Activated CD8-positive, alpha-beta memory T cell treated with anti-CD3 and anti-CD28 coated beads for 24 hours (primary cell): ENCODE measurements at regions not wholly inside any gene's neighbourhood (a gene's known extent, or its start where the extent isn't known, plus 50 kb on each side); places are given as distances from the start of the nearest gene placed in this dataset.
"Not testable (repeated sequence)": the region's sequence is repeated elsewhere in the genome, so short reads cannot be mapped to it uniquely, and the experiment has no call there.

Experiments
- DNase-seq: peaks from one replicate; pipeline ENCODE4 v3.0.0-alpha.2; 2020

DNA sequence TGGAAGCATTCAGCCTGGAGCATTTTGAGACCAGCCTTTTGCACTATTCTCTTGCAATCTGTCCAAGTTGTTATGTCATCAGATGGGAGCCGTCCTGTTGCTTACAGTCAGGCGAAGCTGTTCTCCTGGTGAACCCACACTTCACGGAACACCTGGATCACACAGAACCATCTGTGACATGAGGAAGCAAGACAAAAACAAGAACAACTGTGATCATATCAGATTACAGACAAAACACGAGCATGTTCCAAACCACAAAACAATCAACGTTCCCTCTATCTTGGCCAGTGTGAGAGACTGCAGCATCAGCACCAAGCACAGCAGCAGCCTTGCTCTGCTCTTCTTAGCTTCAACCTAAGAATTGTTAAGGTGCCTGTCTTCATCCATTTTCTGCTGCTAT is 180.5 kb upstream of the SFSWAP start:
- DNase-seq, result no peak

- no peak for DNase-seq
Observed at GRCh38 chr12:131533139-131533538, 177.8 kb upstream of the SFSWAP start.

DNA sequence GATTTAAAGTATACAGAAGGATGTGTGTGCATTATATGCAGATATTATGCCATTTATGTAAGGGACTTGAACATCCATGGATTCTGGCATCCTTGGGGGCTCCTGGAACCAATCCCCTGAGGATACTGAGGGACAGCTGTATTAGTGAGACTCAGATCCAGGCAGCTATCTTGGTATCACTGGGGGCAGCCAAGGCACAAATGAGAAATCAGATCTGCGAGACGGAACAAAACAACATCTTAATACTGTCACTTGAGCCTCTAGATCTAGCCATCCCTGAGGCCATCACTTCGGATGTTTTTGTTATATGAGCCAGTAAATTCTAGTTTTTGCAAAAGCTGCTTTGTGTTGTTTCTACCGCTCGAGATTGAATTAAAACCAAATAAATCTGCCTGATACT is 175.1 kb upstream of the SFSWAP start:
- no peak for DNase-seq

DNA sequence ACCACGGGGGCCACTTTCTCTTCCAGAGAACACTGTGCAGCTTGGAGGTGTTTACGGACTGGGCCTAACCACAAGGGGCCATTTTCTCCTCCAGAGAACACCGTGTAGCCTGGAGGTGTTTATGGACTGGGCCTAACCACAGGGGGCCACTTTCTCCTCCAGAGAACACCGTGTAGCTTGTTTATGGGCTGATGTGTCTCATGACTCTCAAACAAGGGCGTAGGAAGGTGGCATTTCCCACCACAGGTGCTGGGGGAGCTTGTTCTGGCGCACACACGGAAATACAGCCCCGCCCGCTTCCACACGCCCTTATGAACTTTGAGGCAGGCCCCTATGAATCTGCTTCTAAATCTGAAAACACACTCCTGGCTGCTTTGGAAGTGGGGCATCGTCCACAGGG is 174.6 kb upstream of the SFSWAP start:
- DNase-seq, result no peak

GRCh38 chr12:131536766-131537165 is 174.1 kb upstream of the SFSWAP start:
- no peak for DNase-seq

- DNase-seq, result no peak
Observed at GRCh38 chr12:131537267-131537958, 173.5 kb upstream of the SFSWAP start.

- no peak for DNase-seq
Observed at GRCh38 chr12:131539381-131539780, 171.5 kb upstream of the SFSWAP start.

DNA sequence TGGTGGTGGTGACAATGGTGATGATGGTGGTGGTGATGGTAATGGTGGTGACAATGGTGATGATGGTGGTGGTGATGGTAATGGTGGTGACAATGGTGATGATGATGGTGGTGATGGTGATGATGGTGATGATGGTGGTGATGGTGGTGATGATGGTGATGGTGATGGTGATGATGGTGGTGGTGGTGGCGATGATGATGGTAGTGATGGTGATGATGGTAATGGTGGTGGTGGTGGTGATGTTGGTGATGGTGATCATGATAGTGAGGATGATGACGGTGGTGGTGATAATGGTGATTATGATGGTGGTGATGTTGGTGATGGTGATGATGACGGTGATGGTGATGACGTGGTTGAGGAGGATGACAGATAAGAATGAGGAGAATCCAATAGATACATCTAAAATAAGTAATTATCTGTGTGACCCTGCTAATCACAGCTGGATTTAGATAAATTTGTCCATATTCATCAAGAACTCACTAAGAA is 170.7 kb upstream of the SFSWAP start:
- DNase-seq, result no peak

- not testable (repeated sequence) for DNase-seq
Observed at GRCh38 chr12:131541512-131541911, 169.4 kb upstream of the SFSWAP start.

GRCh38 chr12:131542351-131542750 is 168.5 kb upstream of the SFSWAP start:
- DNase-seq, result no peak

GRCh38 chr12:131543040-131543439 is 167.8 kb upstream of the SFSWAP start:
- DNase-seq, result no peak

DNA sequence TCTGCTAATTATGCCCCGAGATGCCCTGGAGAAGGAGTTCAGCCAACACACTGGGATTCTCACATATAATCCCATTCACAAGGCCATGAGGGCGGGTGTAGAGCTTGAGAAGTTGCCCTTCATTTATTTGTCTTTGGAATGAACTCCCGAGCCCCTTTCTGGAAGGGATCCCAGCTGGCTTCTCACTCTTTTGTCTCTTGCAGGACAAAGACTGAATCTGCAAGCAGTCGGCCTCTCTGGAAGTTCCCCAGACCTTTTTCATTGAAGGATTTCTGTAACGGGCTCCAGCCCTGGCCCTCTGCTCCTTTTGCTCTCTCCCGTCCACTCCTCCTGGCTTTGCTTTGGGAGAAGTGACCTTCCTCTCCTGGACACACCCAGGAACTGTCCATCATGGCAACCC is 163.3 kb upstream of the SFSWAP start:
- no peak for DNase-seq

- DNase-seq, result no peak
Observed at GRCh38 chr12:131550121-131550520, 160.8 kb upstream of the SFSWAP start.

- DNase-seq, result no peak
Observed at GRCh38 chr12:131551675-131552491, 159.0 kb upstream of the SFSWAP start.

GRCh38 chr12:131552492-131552863 is 158.4 kb upstream of the SFSWAP start:
- no peak for DNase-seq

GRCh38 chr12:131553096-131553777 is 157.7 kb upstream of the SFSWAP start:
- no peak for DNase-seq

DNA sequence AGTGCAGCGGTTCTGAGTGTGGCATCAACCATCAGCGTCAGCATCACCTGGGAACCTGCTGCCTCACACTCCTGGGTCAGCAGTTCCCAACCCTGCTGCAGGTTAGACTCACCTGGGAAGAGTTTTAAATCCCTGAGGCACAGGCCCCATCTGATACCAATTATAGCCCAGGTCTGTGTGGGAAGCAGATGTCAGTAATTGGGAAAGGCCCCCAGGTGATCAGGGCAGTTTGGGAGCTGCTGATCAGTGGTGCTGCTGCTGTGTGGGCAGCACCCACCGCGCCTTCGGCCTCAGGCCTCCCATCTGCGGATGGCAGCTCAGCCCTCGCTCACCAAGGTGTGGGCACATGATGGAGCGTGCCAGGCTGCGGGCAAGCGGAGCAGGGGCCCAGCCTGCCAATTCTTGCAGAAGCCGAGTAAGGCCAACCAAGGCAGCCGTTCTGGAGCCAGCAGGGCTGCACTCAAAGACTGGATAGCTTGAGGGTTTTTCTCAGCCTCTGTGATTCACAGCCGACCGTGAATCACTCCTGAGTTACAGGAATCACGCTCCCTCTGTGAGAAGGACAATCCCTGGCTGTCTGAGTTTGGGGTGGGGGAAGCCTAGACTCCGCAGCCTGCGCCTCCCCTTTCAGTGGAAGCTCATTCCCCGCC is 155.6 kb upstream of the SFSWAP start:
- DNase-seq, result no peak

DNA sequence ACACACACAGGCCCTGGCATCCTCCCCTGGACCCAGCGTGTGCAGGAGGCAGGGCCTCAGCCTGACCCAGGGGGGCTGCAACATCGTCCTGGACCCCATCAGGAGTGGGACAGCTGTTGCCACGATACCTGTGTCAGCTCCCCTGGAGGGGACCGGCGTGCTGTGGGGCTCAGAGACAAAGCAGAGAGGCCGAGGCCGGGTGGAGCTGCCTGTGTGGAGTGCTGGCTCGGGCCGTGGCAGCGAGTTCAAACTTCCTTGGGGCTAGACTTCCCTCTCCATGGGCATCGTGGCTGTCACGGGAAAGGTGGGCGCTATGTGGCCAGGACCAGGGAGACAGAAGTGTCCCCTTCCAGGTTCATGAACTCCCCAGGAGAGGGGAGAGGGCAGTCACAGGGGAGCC is 155.0 kb upstream of the SFSWAP start:
- no peak for DNase-seq

- no peak for DNase-seq
Observed at GRCh38 chr12:131557078-131557709, 153.7 kb upstream of the SFSWAP start.

DNA sequence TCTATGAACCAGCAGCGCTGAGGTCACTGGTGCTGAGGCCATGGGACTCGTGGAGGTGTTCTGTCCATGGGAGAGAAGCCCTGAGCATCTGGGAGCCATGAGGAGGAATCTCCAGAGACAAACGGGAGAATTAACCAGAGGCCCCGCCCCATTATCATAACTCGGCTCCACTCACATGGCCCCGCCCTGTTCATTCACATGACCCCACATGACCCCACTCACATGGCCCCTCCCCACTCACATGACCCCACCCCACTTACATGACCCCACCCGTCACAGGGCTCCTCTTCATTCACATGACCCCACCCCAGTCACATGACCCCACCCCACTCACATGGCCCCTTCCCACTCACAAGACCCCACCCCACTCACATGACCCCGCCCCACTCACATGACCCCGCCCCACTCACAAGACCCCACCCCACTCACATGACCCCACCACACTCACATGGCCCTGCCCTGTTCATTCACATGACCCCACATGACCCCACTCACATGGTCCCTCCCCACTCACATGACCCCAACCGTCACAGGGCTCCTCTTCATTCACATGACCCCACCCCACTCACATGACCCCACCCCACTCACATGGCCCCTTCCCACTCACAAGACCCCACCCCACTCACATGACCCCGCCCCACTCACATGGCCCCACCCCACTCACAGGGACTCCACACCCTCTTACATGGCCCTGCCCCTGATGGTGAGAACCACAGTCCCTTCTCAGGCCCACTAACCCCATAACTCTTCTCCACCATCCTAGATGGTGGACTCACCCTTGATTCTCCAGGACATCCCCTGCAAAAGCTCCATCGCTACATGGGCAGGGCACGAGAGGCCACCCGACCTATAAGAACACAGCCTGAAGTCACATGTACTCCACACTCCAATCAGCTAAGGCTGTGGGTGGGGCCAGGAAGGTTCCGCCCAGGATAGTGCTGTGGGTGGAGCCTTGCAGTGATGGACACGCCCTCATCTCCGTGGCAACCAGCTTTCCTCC is 151.1 kb upstream of the SFSWAP start:
- DNase-seq, result no peak

DNA sequence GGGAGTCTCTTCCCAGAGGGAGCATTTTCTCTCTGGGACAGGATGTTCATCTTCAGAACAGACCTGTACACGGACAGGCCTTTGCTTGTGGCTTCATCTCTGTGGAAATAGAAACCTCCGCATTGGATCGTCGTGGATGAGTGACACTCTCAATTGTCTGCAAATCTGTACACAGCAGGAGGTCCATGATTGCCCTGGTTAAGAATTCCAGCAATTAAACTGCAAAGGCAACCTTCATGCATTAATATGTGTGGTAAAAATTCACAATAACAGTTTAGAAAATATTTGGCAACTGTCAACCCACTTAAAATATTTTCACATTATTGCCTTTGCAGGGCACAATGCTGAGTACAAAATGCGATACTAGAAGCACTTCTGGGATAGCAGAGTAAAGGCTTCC is 149.8 kb upstream of the SFSWAP start:
- DNase-seq, result no peak
